Neural progenitor cell (in vitro differentiated cells): ENCODE measurements at regions not wholly inside any gene's neighbourhood (a gene's known extent, or its start where the extent isn't known, plus 50 kb on each side); places are given as distances from the start of the nearest gene placed in this dataset.
A peak's percentile ranks its signal among the peaks of the same experiment; 100 is the strongest.

Experiments
- DNase-seq: peaks from one replicate; pipeline ENCODE4 v3.0.0-alpha.2; 2016; ENCODE audit warnings: low spot score
- H2AFZ ChIP-seq: fragments of 200-600 bp; sonication (generic); replicated peaks from 2 replicates; pipeline ENCODE4 v1.6.1; 2016; ENCODE audit warnings: antibody characterized with exemption
- H3F3A ChIP-seq: fragments of 200-600 bp; sonication (generic); 2 replicates; pipeline ENCODE4 v1.6.1; 2016; ENCODE audit warnings: antibody characterized with exemption, low read depth
- H3K27ac ChIP-seq: fragments of 200-600 bp; sonication (generic); 2 replicates; pipeline ENCODE4 v1.5.1; 2016; ENCODE audit warnings: mild to moderate bottlenecking
- H3K27me3 ChIP-seq: fragments of 200-600 bp; sonication (generic); 2 replicates; pipeline ENCODE4 v1.6.1; 2016; ENCODE audit warnings: mild to moderate bottlenecking, moderate library complexity
- H3K36me3 ChIP-seq: fragments of 200-600 bp; sonication (generic); 2 replicates; pipeline ENCODE4 v1.5.1; 2016
- H3K4me1 ChIP-seq: fragments of 200-600 bp; sonication (generic); 2 replicates; pipeline ENCODE4 v1.6.1; 2016; ENCODE audit warnings: mixed run types
- H3K4me2 ChIP-seq: fragments of 200-600 bp; sonication (generic); 2 replicates; pipeline ENCODE4 v1.6.1; 2016
- H3K4me3 ChIP-seq: fragments of 200-600 bp; sonication (generic); 2 replicates; pipeline ENCODE4 v1.5.1; 2016
- H3K79me2 ChIP-seq: fragments of 200-600 bp; sonication (generic); 2 replicates; pipeline ENCODE4 v1.6.1; 2016; ENCODE audit warnings: low read depth
- H3K9ac ChIP-seq: fragments of 200-600 bp; sonication (generic); 2 replicates; pipeline ENCODE4 v1.6.1; 2016
- H3K9me3 ChIP-seq: fragments of 200-600 bp; sonication (generic); 2 replicates; pipeline ENCODE4 v1.5.1; 2016; ENCODE audit warnings: low read depth
- H4K20me1 ChIP-seq: fragments of 200-600 bp; sonication (generic); 2 replicates; pipeline ENCODE4 v1.6.1; 2016; ENCODE audit warnings: low read depth
- H3K27ac Mint-ChIP-seq: 3 replicates; pipeline ENCODE4 v1.8.0; 2021; ENCODE audit warnings: mixed read lengths
- H3K27me3 Mint-ChIP-seq: 2 replicates; pipeline ENCODE4 v1.8.0; 2022; ENCODE audit warnings: low read depth, mild to moderate bottlenecking, inconsistent platforms, moderate library complexity, mixed read lengths; ENCODE audit not compliant: insufficient read depth
- H3K36me3 Mint-ChIP-seq: 3 replicates; pipeline ENCODE4 v1.8.0; 2021; ENCODE audit warnings: mixed read lengths
- H3K4me1 Mint-ChIP-seq: 3 replicates; pipeline ENCODE4 v1.8.0; 2021; ENCODE audit warnings: mixed read lengths
- H3K4me3 Mint-ChIP-seq: 3 replicates; pipeline ENCODE4 v1.8.0; 2021; ENCODE audit warnings: mild to moderate bottlenecking, moderate library complexity, mixed read lengths
- H3K9me3 Mint-ChIP-seq: 3 replicates; pipeline ENCODE4 v1.8.0; 2020; ENCODE audit warnings: mixed read lengths
- CTCF ChIP-seq: fragments of 200-600 bp; sonication (generic); IDR thresholded peaks from 2 replicates; pipeline ENCODE4 v1.5.1; 2017; ENCODE audit warnings: antibody characterized with exemption, mild to moderate bottlenecking
- EZH2 ChIP-seq: fragments of 200-600 bp; sonication (generic); IDR thresholded peaks from 2 replicates; pipeline ENCODE4 v1.6.1; 2017; ENCODE audit warnings: antibody characterized with exemption, mild to moderate bottlenecking, moderate library complexity
- EZH2phosphoT487 ChIP-seq: fragments of 200-600 bp; sonication (generic); IDR thresholded peaks from 2 replicates; pipeline ENCODE4 v1.6.1; 2017; ENCODE audit warnings: antibody characterized with exemption

GRCh38 chr3:81841540-81841939, 80.1 kb upstream of the GBE1 start:
- H3K4me1 Mint-ChIP-seq: peaks cover 16% of the 10 kb centered on the region
- H3K27me3 Mint-ChIP-seq: no peaks in the 10 kb centered on the region
- Histone ChIP-seq H3F3A (peaks cover 6% of the 10 kb centered on the region), H3K36me3 (no peaks in the 10 kb centered on the region), H2AFZ (no peak overlapping the region), H3K27me3 (no peaks in the 10 kb centered on the region), H3K4me1 (peaks cover 51% of the 10 kb centered on the region), H3K4me3 (no peak overlapping the region), H3K4me2 (no peak overlapping the region), H3K9me3 (no peaks in the 10 kb centered on the region), H3K79me2 (no peaks in the 10 kb centered on the region), H3K9ac (no peak overlapping the region), H4K20me1 (no peaks in the 10 kb centered on the region), H3K27ac (no peak overlapping the region)
- H3K36me3 Mint-ChIP-seq: no peaks in the 10 kb centered on the region
- DNase-seq: no peak
- no peak overlapping the region for H3K4me3 Mint-ChIP-seq
- no peak overlapping the region for H3K27ac Mint-ChIP-seq
- TF ChIP-seq EZH2phosphoT487: no peak
- no peak for TF ChIP-seq CTCF
- no peak for TF ChIP-seq EZH2
- no peaks in the 10 kb centered on the region for H3K9me3 Mint-ChIP-seq

GRCh38 chr3:81839504-81840094, 78.2 kb upstream of the GBE1 start:
- TF ChIP-seq EZH2 (no peak), EZH2phosphoT487 (no peak), CTCF (no peak)
- H3K4me1 Mint-ChIP-seq: peaks cover 8% of the 10 kb centered on the region
- no peaks in the 10 kb centered on the region for H3K27me3 Mint-ChIP-seq
- no peaks in the 10 kb centered on the region for H3K27me3 ChIP-seq
- peak overlapping the region; percentile 15 for H3K4me2 ChIP-seq
- peak overlapping the region; percentile 73 for H2AFZ ChIP-seq
- no peaks in the 10 kb centered on the region for H3K36me3 Mint-ChIP-seq
- no peaks in the 10 kb centered on the region for H4K20me1 ChIP-seq
- DNase-seq: no peak
- no peaks in the 10 kb centered on the region for H3K36me3 ChIP-seq
- H3K27ac ChIP-seq: no peak overlapping the region
- no peaks in the 10 kb centered on the region for H3K9me3 ChIP-seq
- H3K4me3 Mint-ChIP-seq: no peak overlapping the region
- H3K9ac ChIP-seq: no peak overlapping the region
- H3K79me2 ChIP-seq: no peaks in the 10 kb centered on the region
- peaks cover 50% of the 10 kb centered on the region for H3K4me1 ChIP-seq
- H3K9me3 Mint-ChIP-seq: no peaks in the 10 kb centered on the region
- H3K4me3 ChIP-seq: no peak overlapping the region
- no peak overlapping the region for H3K27ac Mint-ChIP-seq
- peaks cover 6% of the 10 kb centered on the region for H3F3A ChIP-seq

- no peaks in the 10 kb centered on the region for H3K36me3 ChIP-seq
- H3K9ac ChIP-seq: no peak overlapping the region
- peak overlapping the region; percentile 73 for H2AFZ ChIP-seq
- no peak overlapping the region for H3K27ac Mint-ChIP-seq
- H3F3A ChIP-seq: peaks cover 6% of the 10 kb centered on the region
- no peaks in the 10 kb centered on the region for H3K27me3 ChIP-seq
- no peaks in the 10 kb centered on the region for H3K79me2 ChIP-seq
- no peak overlapping the region for H3K4me3 Mint-ChIP-seq
- no peaks in the 10 kb centered on the region for H3K9me3 Mint-ChIP-seq
- peak overlapping the region; percentile 14 for H3K4me2 ChIP-seq
- peaks cover 50% of the 10 kb centered on the region for H3K4me1 ChIP-seq
- no peak for DNase-seq
- no peaks in the 10 kb centered on the region for H4K20me1 ChIP-seq
- no peak for TF ChIP-seq EZH2
- no peak for TF ChIP-seq CTCF
- no peak for TF ChIP-seq EZH2phosphoT487
- peak overlapping the region; percentile 33 for H3K27ac ChIP-seq
- no peaks in the 10 kb centered on the region for H3K9me3 ChIP-seq
- no peak overlapping the region for H3K4me3 ChIP-seq
- H3K36me3 Mint-ChIP-seq: no peaks in the 10 kb centered on the region
- no peaks in the 10 kb centered on the region for H3K27me3 Mint-ChIP-seq
- peaks cover 8% of the 10 kb centered on the region for H3K4me1 Mint-ChIP-seq
Observed at GRCh38 chr3:81838457-81838856, 77.0 kb upstream of the GBE1 start.
